Loucy (cell line): ENCODE measurements at regions not wholly inside any gene's neighbourhood (a gene's known extent, or its start where the extent isn't known, plus 50 kb on each side); places are given as distances from the start of the nearest gene placed in this dataset.

Source experiments
- H2AFZ ChIP-seq: fragments of 200-600 bp; sonication (generic); 2 replicates; pipeline ENCODE4 v1.6.0; 2016; ENCODE audit warnings: antibody characterized with exemption, mild to moderate bottlenecking, low read length, moderate library complexity
- H3F3A ChIP-seq: fragments of 200-600 bp; 2 replicates; pipeline ENCODE4 v1.6.0; 2016; ENCODE audit warnings: antibody characterized with exemption, low read depth, mild to moderate bottlenecking
- H3K27me3 ChIP-seq: fragments of 200-600 bp; sonication (generic); 2 replicates; pipeline ENCODE4 v1.6.1; 2014; ENCODE audit warnings: low read length, mild to moderate bottlenecking; ENCODE audit not compliant: insufficient read depth, poor library complexity, severe bottlenecking
- H3K36me3 ChIP-seq: fragments of 200-600 bp; sonication (generic); 2 replicates; pipeline ENCODE4 v1.6.1; 2016; ENCODE audit warnings: low read length; ENCODE audit not compliant: insufficient read depth
- H3K4me1 ChIP-seq: fragments of 200-600 bp; sonication (generic); 2 replicates; pipeline ENCODE4 v1.5.1; 2014; ENCODE audit warnings: low read length, mild to moderate bottlenecking; ENCODE audit not compliant: insufficient read depth, poor library complexity, severe bottlenecking
- H3K4me2 ChIP-seq: fragments of 200-600 bp; sonication (generic); 2 replicates; pipeline ENCODE4 v1.6.0; 2014; ENCODE audit warnings: antibody characterized with exemption, low read length, low read depth, mild to moderate bottlenecking; ENCODE audit not compliant: poor library complexity, severe bottlenecking
- H3K4me3 ChIP-seq: fragments of 200-600 bp; sonication (generic); 2 replicates; pipeline ENCODE4 v1.5.1; 2014; ENCODE audit warnings: low read length, mild to moderate bottlenecking, mixed read lengths; ENCODE audit not compliant: poor library complexity, severe bottlenecking
- H3K79me2 ChIP-seq: fragments of 200-600 bp; sonication (generic); 2 replicates; pipeline ENCODE4 v1.6.1; 2014; ENCODE audit warnings: low read length; ENCODE audit not compliant: insufficient read depth
- H3K9ac ChIP-seq: fragments of 200-600 bp; sonication (generic); 2 replicates; pipeline ENCODE4 v1.6.0; 2014; ENCODE audit warnings: mild to moderate bottlenecking, low read depth, low read length, moderate library complexity; ENCODE audit not compliant: poor library complexity, severe bottlenecking
- H3K9me2 ChIP-seq: fragments of 200-600 bp; sonication (generic); replicated peaks from 2 replicates; pipeline ENCODE4 v1.6.1; 2016; ENCODE audit warnings: low read depth, low read length, mixed read lengths
- H3K9me3 ChIP-seq: fragments of 200-600 bp; sonication (generic); 2 replicates; pipeline ENCODE4 v1.6.1; 2014; ENCODE audit warnings: mild to moderate bottlenecking, antibody characterized with exemption, low read length, low read depth; ENCODE audit not compliant: insufficient read depth
- H4K20me1 ChIP-seq: fragments of 200-600 bp; sonication (generic); 2 replicates; pipeline ENCODE4 v1.6.0; 2014; ENCODE audit warnings: antibody characterized with exemption, low read length, mild to moderate bottlenecking; ENCODE audit not compliant: insufficient read depth, poor library complexity, severe bottlenecking
- CTCF ChIP-seq: fragments of 200-600 bp; sonication (generic); conservative IDR thresholded peaks from 2 replicates; pipeline ENCODE4 v1.5.1; 2014; ENCODE audit warnings: mild to moderate bottlenecking, antibody characterized with exemption, low read length
- EZH2phosphoT487 ChIP-seq: fragments of 200-600 bp; IDR thresholded peaks from 2 replicates; pipeline ENCODE4 v1.6.1; 2018; ENCODE audit warnings: antibody characterized with exemption, mild to moderate bottlenecking, moderate library complexity, borderline replicate concordance

- Histone ChIP-seq H3K9ac (no peak overlapping the region), H3K4me1 (no peaks in the 10 kb centered on the region), H3K4me3 (no peak overlapping the region), H4K20me1 (no peaks in the 10 kb centered on the region), H3K36me3 (no peaks in the 10 kb centered on the region), H3K9me3 (no peaks in the 10 kb centered on the region), H3K79me2 (no peaks in the 10 kb centered on the region), H3F3A (no peaks in the 10 kb centered on the region), H3K4me2 (no peak overlapping the region), H3K9me2 (no peaks in the 10 kb centered on the region), H3K27me3 (no peaks in the 10 kb centered on the region), H2AFZ (no peak overlapping the region)
- TF ChIP-seq EZH2phosphoT487 (no peak), CTCF (no peak)
These were observed 301.9 kb downstream of the TEX13C start for GRCh38 chrX:125621588-125621927.

- Histone ChIP-seq H3K36me3 (no peaks in the 10 kb centered on the region), H3K4me1 (no peaks in the 10 kb centered on the region), H3K4me2 (no peak overlapping the region), H3K4me3 (no peak overlapping the region), H3K9ac (no peak overlapping the region), H3K79me2 (no peaks in the 10 kb centered on the region), H4K20me1 (no peaks in the 10 kb centered on the region), H2AFZ (no peak overlapping the region), H3K27me3 (no peaks in the 10 kb centered on the region), H3K9me3 (no peaks in the 10 kb centered on the region), H3F3A (no peaks in the 10 kb centered on the region), H3K9me2 (no peaks in the 10 kb centered on the region)
- TF ChIP-seq EZH2phosphoT487 = no peak
- no peak for TF ChIP-seq CTCF
These were observed 303.2 kb downstream of the TEX13C start for GRCh38 chrX:125622899-125623298.

- H4K20me1 ChIP-seq = no peaks in the 10 kb centered on the region
These were observed 308.0 kb downstream of the TEX13C start for GRCh38 chrX:125627676-125628075.

More at GRCh38 chrX:125627676-125628075, 308.0 kb downstream of the TEX13C start:
- Histone ChIP-seq H3K79me2 (no peaks in the 10 kb centered on the region), H3K36me3 (no peaks in the 10 kb centered on the region), H3K4me2 (no peak overlapping the region), H3K9me3 (no peaks in the 10 kb centered on the region), H3K9me2 (no peaks in the 10 kb centered on the region), H3K4me1 (no peaks in the 10 kb centered on the region), H3K27me3 (no peaks in the 10 kb centered on the region), H3K9ac (no peak overlapping the region), H3F3A (no peaks in the 10 kb centered on the region), H3K4me3 (no peak overlapping the region), H2AFZ (no peak overlapping the region)
- TF ChIP-seq EZH2phosphoT487 = no peak
- no peak for TF ChIP-seq CTCF
